Heart left ventricle (tissue), 13 donors: ENCODE measurements at regions not wholly inside any gene's neighbourhood (a gene's known extent, or its start where the extent isn't known, plus 50 kb on each side); places are given as distances from the start of the nearest gene placed in this dataset.

Experiments
- POLR2A ChIP-seq, 2 donors: fragments of 450-650 bp; IDR thresholded peaks; one replicate each; pipeline ENCODE4 v1.6.1; 2017; ENCODE audit warnings: antibody characterized with exemption in 2 of 2, mild to moderate bottlenecking in 2 of 2, moderate library complexity in 2 of 2
- TF ChIP-seq, protein P1 (sequence below), 12 donors: fragments of 200-600 bp; sonication (generic) in 4 of 12; IDR thresholded peaks; one replicate each; pipeline versions ENCODE4 v1.5.0 to v1.8.0; 2018 to 2022; ENCODE audit warnings: antibody characterized with exemption in 12 of 12, mild to moderate bottlenecking in 5 of 12
- donor health status: ischemic (EF 13 %, LVEDD 7.1; RV severe dilation, severe dysfunction).
- donor health status: DM: no; HTN: yes; CAD: no.
- donor health status: DM: no; HTN: no; CAD: no.
- donor health status: ischemic (EF 25% LVEDD 6.9; RV normal size, moderate dysfunction).
- donor health status: ischemic (EF 25% LVEDD 5.7; RV mildly dilated, moderate dysfunction).
- donor health status: ischemic (EF 35%, LVEDD 5.7; RV mildly dilated, moderate dysfunction).
- donor health status: nonischemic (EF 11% LVEDD 7.7; RV severe dilation, severe dysfunction).
- donor health status: DM: yes; HTN: yes; CAD: no.
- donor health status: PGD.
- donor health status: ischemic (EF 29% LVEDD 5.4; RV normal size, mild dysfunction).
- donor health status: nonischemic (EF 23%, LVEDD 6.1; RV moderate dilation, normal function).

DNA sequence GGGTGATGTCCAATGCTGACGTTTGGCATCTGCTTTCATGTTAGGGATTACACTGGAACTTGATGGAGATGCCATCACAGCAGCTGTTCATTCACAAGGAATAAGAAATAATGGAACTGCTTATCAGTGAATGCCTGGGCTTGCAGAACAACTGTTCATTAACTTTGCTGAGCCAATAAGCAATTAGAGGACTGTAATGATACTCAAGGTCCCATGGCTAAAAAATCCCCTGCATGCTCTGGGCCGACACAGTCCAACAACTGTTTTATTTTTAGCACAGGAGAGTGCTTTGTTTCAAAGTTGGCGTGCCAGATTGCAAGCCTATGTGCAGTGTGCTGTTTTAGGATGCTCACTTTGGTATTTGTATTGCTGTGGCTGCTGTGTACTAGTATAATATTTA is 408.0 kb upstream of the RGPD4 start:
- TF ChIP-seq POLR2A (IDR thresholded peaks at IDR 0.05) = no peak
- TF ChIP-seq, protein P1, sequence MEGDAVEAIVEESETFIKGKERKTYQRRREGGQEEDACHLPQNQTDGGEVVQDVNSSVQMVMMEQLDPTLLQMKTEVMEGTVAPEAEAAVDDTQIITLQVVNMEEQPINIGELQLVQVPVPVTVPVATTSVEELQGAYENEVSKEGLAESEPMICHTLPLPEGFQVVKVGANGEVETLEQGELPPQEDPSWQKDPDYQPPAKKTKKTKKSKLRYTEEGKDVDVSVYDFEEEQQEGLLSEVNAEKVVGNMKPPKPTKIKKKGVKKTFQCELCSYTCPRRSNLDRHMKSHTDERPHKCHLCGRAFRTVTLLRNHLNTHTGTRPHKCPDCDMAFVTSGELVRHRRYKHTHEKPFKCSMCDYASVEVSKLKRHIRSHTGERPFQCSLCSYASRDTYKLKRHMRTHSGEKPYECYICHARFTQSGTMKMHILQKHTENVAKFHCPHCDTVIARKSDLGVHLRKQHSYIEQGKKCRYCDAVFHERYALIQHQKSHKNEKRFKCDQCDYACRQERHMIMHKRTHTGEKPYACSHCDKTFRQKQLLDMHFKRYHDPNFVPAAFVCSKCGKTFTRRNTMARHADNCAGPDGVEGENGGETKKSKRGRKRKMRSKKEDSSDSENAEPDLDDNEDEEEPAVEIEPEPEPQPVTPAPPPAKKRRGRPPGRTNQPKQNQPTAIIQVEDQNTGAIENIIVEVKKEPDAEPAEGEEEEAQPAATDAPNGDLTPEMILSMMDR (IDR thresholded peaks at IDR 0.05) = no peak
